ENCODE measurements at regions not wholly inside any gene's neighbourhood (a gene's known extent, or its start where the extent isn't known, plus 50 kb on each side); places are given as distances from the start of the nearest gene placed in this dataset.

DNA sequence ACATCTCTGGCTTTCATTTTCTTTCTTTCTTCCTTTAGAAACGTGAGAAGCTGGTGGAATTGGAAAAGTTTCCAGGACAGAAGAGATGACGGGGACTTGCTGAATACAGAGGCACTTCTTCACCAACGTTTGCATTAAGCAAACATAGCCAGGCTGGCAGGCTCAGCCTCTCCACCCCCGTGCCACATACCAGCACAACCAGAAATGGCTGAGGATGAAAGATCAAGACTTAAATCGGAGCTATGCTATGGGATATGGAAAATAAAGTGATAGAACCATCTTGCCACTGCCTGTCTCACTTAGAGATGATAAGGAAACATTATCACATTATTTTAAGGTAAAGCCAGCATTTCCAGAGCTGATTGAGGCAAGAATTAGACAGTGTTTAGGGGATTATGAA, 483.3 kb downstream of the BCL11A start:
- TF ChIP-seq EP300 (IDR thresholded peaks at IDR 0.05) (no peak), POLR2A (IDR thresholded peaks at IDR 0.05) (no peak)
- TF ChIP-seq, protein P1, sequence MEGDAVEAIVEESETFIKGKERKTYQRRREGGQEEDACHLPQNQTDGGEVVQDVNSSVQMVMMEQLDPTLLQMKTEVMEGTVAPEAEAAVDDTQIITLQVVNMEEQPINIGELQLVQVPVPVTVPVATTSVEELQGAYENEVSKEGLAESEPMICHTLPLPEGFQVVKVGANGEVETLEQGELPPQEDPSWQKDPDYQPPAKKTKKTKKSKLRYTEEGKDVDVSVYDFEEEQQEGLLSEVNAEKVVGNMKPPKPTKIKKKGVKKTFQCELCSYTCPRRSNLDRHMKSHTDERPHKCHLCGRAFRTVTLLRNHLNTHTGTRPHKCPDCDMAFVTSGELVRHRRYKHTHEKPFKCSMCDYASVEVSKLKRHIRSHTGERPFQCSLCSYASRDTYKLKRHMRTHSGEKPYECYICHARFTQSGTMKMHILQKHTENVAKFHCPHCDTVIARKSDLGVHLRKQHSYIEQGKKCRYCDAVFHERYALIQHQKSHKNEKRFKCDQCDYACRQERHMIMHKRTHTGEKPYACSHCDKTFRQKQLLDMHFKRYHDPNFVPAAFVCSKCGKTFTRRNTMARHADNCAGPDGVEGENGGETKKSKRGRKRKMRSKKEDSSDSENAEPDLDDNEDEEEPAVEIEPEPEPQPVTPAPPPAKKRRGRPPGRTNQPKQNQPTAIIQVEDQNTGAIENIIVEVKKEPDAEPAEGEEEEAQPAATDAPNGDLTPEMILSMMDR (IDR thresholded peaks at IDR 0.05), result no peak
